ENCODE measurements at regions not wholly inside any gene's neighbourhood (a gene's known extent, or its start where the extent isn't known, plus 50 kb on each side); places are given as distances from the start of the nearest gene placed in this dataset.
"Not testable (repeated sequence)": the region's sequence is repeated elsewhere in the genome, so short reads cannot be mapped to it uniquely, and the experiment has no call there.

- DNase-seq, result no peak
These were observed 295.2 kb downstream of the GATA3 start for GRCh38 chr10:8349610-8350249.

GRCh38 chr10:8350250-8350967 lies 295.9 kb downstream of the GATA3 start:
- DNase-seq, result no peak

GRCh38 chr10:8352171-8353075 lies 297.9 kb downstream of the GATA3 start:
- DNase-seq, result no peak

GRCh38 chr10:8356283-8356682 lies 301.8 kb downstream of the GATA3 start:
- no peak for DNase-seq

- DNase-seq, result no peak
These were observed 305.0 kb downstream of the GATA3 start for GRCh38 chr10:8359467-8359866.

GRCh38 chr10:8360365-8360764 lies 305.9 kb downstream of the GATA3 start:
- DNase-seq, result no peak

GRCh38 chr10:8360814-8361509 lies 306.5 kb downstream of the GATA3 start:
- DNase-seq, result no peak

GRCh38 chr10:8361510-8361844 lies 307.0 kb downstream of the GATA3 start:
- DNase-seq, result no peak

- peak; percentile 69 for DNase-seq
These were observed 311.7 kb downstream of the GATA3 start for GRCh38 chr10:8365935-8366911.

- not testable (repeated sequence) for DNase-seq
These were observed 313.4 kb downstream of the GATA3 start for GRCh38 chr10:8367672-8368411.

GRCh38 chr10:8369666-8370065 lies 315.2 kb downstream of the GATA3 start:
- peak; percentile 15 for DNase-seq

- DNase-seq, result no peak
These were observed 319.8 kb downstream of the GATA3 start for GRCh38 chr10:8374334-8374733.

- DNase-seq, result peak; percentile 7
These were observed 320.6 kb downstream of the GATA3 start for GRCh38 chr10:8375137-8375536.

- DNase-seq, result no peak
These were observed 323.9 kb downstream of the GATA3 start for GRCh38 chr10:8378198-8378983.

GRCh38 chr10:8379906-8380832 lies 325.7 kb downstream of the GATA3 start:
- DNase-seq, result no peak

- no peak for DNase-seq
These were observed 326.5 kb downstream of the GATA3 start for GRCh38 chr10:8380833-8381496.

GRCh38 chr10:8386781-8387180 lies 332.3 kb downstream of the GATA3 start:
- no peak for DNase-seq

- no peak for DNase-seq
These were observed 335.1 kb downstream of the GATA3 start for GRCh38 chr10:8389630-8390029.

GRCh38 chr10:8392216-8392615 lies 337.7 kb downstream of the GATA3 start:
- DNase-seq, result no peak
